T-cell (primary cell): ENCODE measurements at regions not wholly inside any gene's neighbourhood (a gene's known extent, or its start where the extent isn't known, plus 50 kb on each side); places are given as distances from the start of the nearest gene placed in this dataset.

Experiments used
- ATAC-seq, 4 experiments: fragments of 200-7000 bp in 3 of 4; fragments of 150-1000 bp in 1 of 4; cut with Tn5 transposase; replicated peaks in 1 of 4; 1 replicate in 3 of 4; 2 replicates in 1 of 4; pipeline ENCODE4 v1.10.0; 2021; ENCODE audit warnings: moderate library complexity in 3 of 4, mild to moderate bottlenecking in 2 of 4, moderate number of reproducible peaks in 1 of 4
- CTCF ChIA-PET, 2 donors: fragments of 300-600 bp; sonication (Branson Sonifier 250); formaldehyde crosslinking; loops; one replicate each; lab custom pipeline; 2022; ENCODE audit warnings: antibody characterized with exemption in 2 of 2; lab: Charles Lee
- POLR2A ChIA-PET, 2 donors: fragments of 300-600 bp; sonication (Branson Sonifier 250); formaldehyde crosslinking; loops; one replicate each; lab custom pipeline; 2022; ENCODE audit warnings: antibody characterized with exemption in 2 of 2; lab: Charles Lee
- DNase-seq, 35 experiments: peaks; one replicate each; pipeline versions ENCODE4 v3.0.0 to v3.0.0-alpha.2; 2013 to 2023
- H3K27ac ChIP-seq: one replicate; pipeline ENCODE4 v1.5.1; 2013; ENCODE audit warnings: low read length
- H3K27me3 ChIP-seq, 2 experiments: replicated peaks in 1 of 2; 1 replicate in 1 of 2; 2 replicates in 1 of 2; pipeline versions ENCODE4 v1.6.1 to v1.7.0; 2013; ENCODE audit warnings: low read length in 1 of 2, mixed read lengths in 1 of 2; ENCODE audit not compliant: control insufficient read depth in 2 of 2, insufficient read depth in 2 of 2; ENCODE audit errors: extremely low read depth in 1 of 2
- H3K36me3 ChIP-seq, 2 donors: 1 replicate in 1 of 2; 2 replicates in 1 of 2; pipeline versions ENCODE4 v1.6.1 to v1.7.0; 2013; ENCODE audit warnings: low read length in 1 of 2; ENCODE audit not compliant: control insufficient read depth in 2 of 2, insufficient read depth in 1 of 2; ENCODE audit errors: extremely low read depth in 1 of 2
- H3K4me1 ChIP-seq, 2 experiments: 1 replicate in 1 of 2; 2 replicates in 1 of 2; pipeline versions ENCODE4 v1.6.1 to v1.7.0; 2013; ENCODE audit warnings: low read length in 2 of 2, mixed read lengths in 1 of 2; ENCODE audit not compliant: insufficient read depth in 2 of 2, control insufficient read depth in 1 of 2; ENCODE audit errors: extremely low read depth in 1 of 2
- H3K4me3 ChIP-seq, 2 donors: 1 replicate in 1 of 2; 2 replicates in 1 of 2; pipeline versions ENCODE4 v1.5.1 to v1.7.0; 2013; ENCODE audit warnings: mild to moderate bottlenecking in 2 of 2, low read length in 1 of 2, moderate library complexity in 1 of 2; ENCODE audit not compliant: control insufficient read depth in 1 of 2; ENCODE audit errors: extremely low read depth in 1 of 2
- H3K9me3 ChIP-seq: 2 replicates; pipeline ENCODE4 v1.7.0; 2013
- H3K27ac Mint-ChIP-seq, 2 donors: one replicate each; pipeline ENCODE4 v1.8.0; 2020 to 2021; ENCODE audit warnings: mild to moderate bottlenecking in 2 of 2, mixed read lengths in 2 of 2
- H3K27me3 Mint-ChIP-seq, 2 donors: one replicate each; pipeline ENCODE4 v1.8.0; 2021 to 2022; ENCODE audit warnings: mixed read lengths in 2 of 2
- H3K36me3 Mint-ChIP-seq: one replicate; pipeline ENCODE4 v1.8.0; 2021; ENCODE audit warnings: mixed read lengths
- H3K4me1 Mint-ChIP-seq, 3 donors: one replicate each; pipeline ENCODE4 v1.8.0; 2020 to 2022; ENCODE audit warnings: mixed read lengths in 3 of 3, mild to moderate bottlenecking in 1 of 3
- H3K4me3 Mint-ChIP-seq, 3 donors: one replicate each; pipeline ENCODE4 v1.8.0; 2020 to 2022; ENCODE audit warnings: mild to moderate bottlenecking in 3 of 3, mixed read lengths in 3 of 3, moderate library complexity in 3 of 3
- H3K9me3 Mint-ChIP-seq, 3 donors: one replicate each; pipeline ENCODE4 v1.8.0; 2020 to 2022; ENCODE audit warnings: mixed read lengths in 3 of 3
- WGBS: methylation state at CpG from one replicate; pipeline ENCODE4 v1.1.5; 2013; ENCODE audit warnings: missing lambda C conversion rate; ENCODE audit not compliant: insufficient coverage; 5-methylcytosine and 5-hydroxymethylcytosine counted together

DNA sequence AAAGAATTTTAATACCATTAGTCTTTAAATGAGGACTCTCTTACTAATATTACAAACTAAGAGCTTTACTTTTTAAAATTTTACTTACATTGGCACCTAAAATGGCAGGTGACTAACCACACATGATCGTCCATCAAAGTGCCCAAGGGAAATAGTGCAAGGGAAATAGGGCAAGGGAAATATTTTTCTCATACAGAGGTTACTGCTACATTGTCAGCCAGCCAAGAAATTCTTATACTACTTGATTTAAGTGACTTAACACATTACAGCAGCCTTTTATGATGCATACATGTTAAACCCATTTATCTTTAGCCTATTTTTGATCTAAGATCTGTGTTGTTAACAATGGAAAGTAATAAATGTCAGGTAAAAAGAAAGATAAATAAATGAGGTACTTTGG, 587.2 kb upstream of the PKDCC start:
- WGBS = no CpG with 5 or more reads among the region's 1 CpG

GRCh38 chr2:41464395-41464794, 583.4 kb upstream of the PKDCC start:
- no peak for DNase-seq
- POLR2A ChIA-PET = no interaction called here
- CTCF ChIA-PET = no interaction called here

More for the DNA sequence above, 587.2 kb upstream of the PKDCC start:
- no peaks in the 10 kb centered on the region for H3K4me1 ChIP-seq
- peaks cover 0 to 2% (median 0%) of the 10 kb centered on the region in 3 donors for H3K9me3 Mint-ChIP-seq
- ChIA-PET CTCF (no interaction called here), POLR2A (no interaction called here)
- H3K36me3 Mint-ChIP-seq = no peaks in the 10 kb centered on the region
- H3K27ac ChIP-seq = no peak overlapping the region
- no peaks in the 10 kb centered on the region for H3K36me3 ChIP-seq
- H3K27ac Mint-ChIP-seq = no peak overlapping the region
- DNase-seq (no peak), ATAC-seq (no peak)
- H3K4me3 Mint-ChIP-seq = no peak overlapping the region
- no peaks in the 10 kb centered on the region for H3K27me3 ChIP-seq
- no peak overlapping the region for H3K4me3 ChIP-seq
- no peaks in the 10 kb centered on the region for H3K27me3 Mint-ChIP-seq
- no peaks in the 10 kb centered on the region for H3K9me3 ChIP-seq
- peaks cover 0 to 3% (median 2%) of the 10 kb centered on the region in 3 donors for H3K4me1 Mint-ChIP-seq

GRCh38 chr2:41475959-41476358, 571.9 kb upstream of the PKDCC start:
- no peaks in the 10 kb centered on the region for H3K27me3 ChIP-seq
- no peak for ATAC-seq

More at GRCh38 chr2:41464395-41464794, 583.4 kb upstream of the PKDCC start:
- Histone ChIP-seq H3K9me3 (no peaks in the 10 kb centered on the region), H3K4me1 (no peaks in the 10 kb centered on the region), H3K27ac (no peak overlapping the region), H3K27me3 (no peaks in the 10 kb centered on the region), H3K36me3 (no peaks in the 10 kb centered on the region), H3K4me3 (no peak overlapping the region)
- H3K36me3 Mint-ChIP-seq = no peaks in the 10 kb centered on the region
- no peak for ATAC-seq
- no peaks in the 10 kb centered on the region for H3K27me3 Mint-ChIP-seq
- no peak overlapping the region for H3K4me3 Mint-ChIP-seq
- H3K4me1 Mint-ChIP-seq = no peaks in the 10 kb centered on the region
- no peak overlapping the region for H3K27ac Mint-ChIP-seq
- H3K9me3 Mint-ChIP-seq = peaks cover 0 to 2% (median 0%) of the 10 kb centered on the region in 3 donors

DNA sequence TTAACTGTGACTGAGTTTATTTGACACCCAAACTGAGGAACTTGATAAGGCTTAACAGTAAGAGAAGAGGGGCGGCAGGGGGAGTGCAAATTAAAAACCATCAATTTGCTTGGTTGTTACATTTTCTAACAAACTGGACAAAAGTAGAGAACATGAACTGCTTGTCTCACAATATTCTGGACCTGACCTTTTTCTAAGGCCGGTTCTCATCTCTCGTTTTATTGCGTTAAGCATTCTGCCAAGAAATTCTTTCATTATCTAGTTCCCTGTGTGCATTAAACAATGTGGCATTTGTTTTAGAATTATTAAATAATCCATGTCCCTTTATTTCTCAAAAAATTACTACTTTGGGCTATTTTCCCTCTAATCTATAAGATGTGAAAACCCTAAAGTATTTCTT, 565.2 kb upstream of the PKDCC start:
- CTCF ChIA-PET = no interaction called here
- H3K4me3 Mint-ChIP-seq = no peak overlapping the region
- H3K4me1 ChIP-seq = no peaks in the 10 kb centered on the region
- H3K27ac ChIP-seq = no peak overlapping the region
- no CpG with 5 or more reads among the region's 4 CpGs for WGBS
- no peaks in the 10 kb centered on the region for H3K36me3 ChIP-seq
- no peak for DNase-seq
- POLR2A ChIA-PET = no interaction called here
- no peak overlapping the region for H3K4me3 ChIP-seq
- H3K36me3 Mint-ChIP-seq = no peaks in the 10 kb centered on the region
- no peak overlapping the region for H3K27ac Mint-ChIP-seq
- H3K27me3 ChIP-seq = no peaks in the 10 kb centered on the region
- no peaks in the 10 kb centered on the region for H3K9me3 Mint-ChIP-seq
- no peaks in the 10 kb centered on the region for H3K4me1 Mint-ChIP-seq
- ATAC-seq = no peak
- H3K9me3 ChIP-seq = no peaks in the 10 kb centered on the region
- H3K27me3 Mint-ChIP-seq = peaks cover 2 to 3% of the 10 kb centered on the region in 2 donors

More at GRCh38 chr2:41475959-41476358, 571.9 kb upstream of the PKDCC start:
- POLR2A ChIA-PET = no interaction called here
- Histone ChIP-seq H3K4me3 (no peak overlapping the region), H3K4me1 (no peaks in the 10 kb centered on the region), H3K36me3 (no peaks in the 10 kb centered on the region), H3K27ac (no peak overlapping the region), H3K9me3 (no peaks in the 10 kb centered on the region)
- H3K4me3 Mint-ChIP-seq = no peak overlapping the region
- no peak for DNase-seq
- H3K27ac Mint-ChIP-seq = no peak overlapping the region
- peaks cover 2 to 6% (median 6%) of the 10 kb centered on the region in 3 donors for H3K9me3 Mint-ChIP-seq
- no peaks in the 10 kb centered on the region for H3K36me3 Mint-ChIP-seq
- peaks cover 2 to 3% of the 10 kb centered on the region in 2 donors for H3K27me3 Mint-ChIP-seq
- 80% methylated on average over 1 of the region's 3 CpGs for WGBS
- CTCF ChIA-PET = no interaction called here
- no peaks in the 10 kb centered on the region for H3K4me1 Mint-ChIP-seq

- Mint-ChIP-seq H3K27ac (no peak overlapping the region), H3K9me3 (no peaks in the 10 kb centered on the region), H3K4me3 (no peak overlapping the region), H3K4me1 (no peaks in the 10 kb centered on the region), H3K27me3 (peaks cover 2 to 3% of the 10 kb centered on the region in 2 donors), H3K36me3 (no peaks in the 10 kb centered on the region)
- Histone ChIP-seq H3K36me3 (no peaks in the 10 kb centered on the region), H3K27ac (no peak overlapping the region), H3K27me3 (no peaks in the 10 kb centered on the region), H3K9me3 (no peaks in the 10 kb centered on the region), H3K4me1 (no peaks in the 10 kb centered on the region), H3K4me3 (no peak overlapping the region)
- ATAC-seq (no peak), DNase-seq (no peak)
- ChIA-PET POLR2A (no interaction called here), CTCF (no interaction called here)
- 72% methylated on average over 2 of the region's 2 CpGs for WGBS
Measured at GRCh38 chr2:41483226-41483625, 564.6 kb upstream of the PKDCC start.

DNA sequence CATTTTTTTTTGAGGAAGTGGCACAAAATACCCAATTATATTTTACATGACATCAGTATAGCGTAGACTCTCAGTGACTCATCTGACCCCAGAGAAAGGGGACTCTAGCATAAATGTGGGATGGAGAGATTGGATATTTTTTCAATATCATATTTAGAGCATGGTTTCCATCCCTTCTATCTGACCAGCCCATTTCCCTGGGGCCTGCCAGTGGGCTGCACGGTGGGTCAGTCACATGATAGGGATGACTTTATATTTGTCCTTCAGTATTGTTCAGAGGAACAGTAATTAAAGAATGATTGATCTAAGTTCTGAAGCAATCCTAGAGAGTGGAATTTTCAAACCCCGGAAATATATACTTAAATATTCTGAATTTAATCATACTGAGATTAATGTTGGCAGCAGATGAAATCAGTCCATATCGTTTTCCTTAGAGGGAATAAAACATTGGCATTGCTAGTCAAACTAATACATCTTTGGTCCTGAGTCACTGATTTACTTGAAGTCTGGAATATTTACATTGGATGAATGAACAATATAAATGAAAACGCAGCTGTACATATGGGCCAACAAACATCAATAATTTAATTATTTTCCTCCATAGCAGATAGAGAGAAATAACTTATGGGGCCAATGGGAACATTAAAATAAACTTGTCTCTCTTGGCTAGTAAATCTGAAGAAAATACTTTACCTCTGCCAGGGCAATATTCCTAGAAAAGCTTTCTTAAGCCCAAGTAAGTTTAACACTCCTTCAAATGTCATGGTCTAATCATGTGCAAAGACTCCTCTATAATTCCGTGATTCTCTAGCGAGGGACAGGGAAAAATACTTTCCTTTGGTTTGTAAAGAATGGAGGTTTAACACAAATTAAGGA, 563.6 kb upstream of the PKDCC start:
- no peak overlapping the region for H3K27ac Mint-ChIP-seq
- ChIA-PET POLR2A (no interaction called here), CTCF (no interaction called here)
- Histone ChIP-seq H3K27me3 (no peaks in the 10 kb centered on the region), H3K9me3 (no peaks in the 10 kb centered on the region), H3K4me3 (no peak overlapping the region), H3K27ac (no peak overlapping the region), H3K4me1 (no peaks in the 10 kb centered on the region), H3K36me3 (no peaks in the 10 kb centered on the region)
- WGBS = no CpG with 5 or more reads among the region's 7 CpGs
- no peak overlapping the region for H3K4me3 Mint-ChIP-seq
- DNase-seq = no peak
- H3K9me3 Mint-ChIP-seq = no peaks in the 10 kb centered on the region
- H3K4me1 Mint-ChIP-seq = no peaks in the 10 kb centered on the region
- no peaks in the 10 kb centered on the region for H3K36me3 Mint-ChIP-seq
- peaks cover 0 to 3% of the 10 kb centered on the region in 2 donors for H3K27me3 Mint-ChIP-seq
- ATAC-seq = no peak
